H1 (cell line): ENCODE measurements at regions not wholly inside any gene's neighbourhood (a gene's known extent, or its start where the extent isn't known, plus 50 kb on each side); places are given as distances from the start of the nearest gene placed in this dataset.

Experiments
- CTCF ChIA-PET: fragments of 300-600 bp; sonication (Branson Sonifier 250); formaldehyde crosslinking; loops from one replicate; lab custom pipeline; 2021; ENCODE audit not compliant: partially characterized antibody; lab: Charles Lee
- POLR2A ChIA-PET: fragments of 300-600 bp; sonication (Branson Sonifier 250); formaldehyde crosslinking; loops from one replicate; lab custom pipeline; 2021; ENCODE audit warnings: inconsistent platforms; ENCODE audit not compliant: partially characterized antibody; lab: Charles Lee
- DNase-seq, 2 experiments: peaks; one replicate each; pipeline versions ENCODE4 v3.0.0 to v3.0.0-alpha.2; 2010 to 2022; ENCODE audit warnings: low spot score in 2 of 2, low read depth in 1 of 2, mixed read lengths in 1 of 2
- FAIRE-seq: peaks from 2 replicates; lab custom pipeline; 2011; peaks lifted over from hg19 to GRCh38; lab: Jason Lieb, UNC
- H2AFZ ChIP-seq: 2 replicates; pipeline ENCODE4 v1.8.1; 2012; ENCODE audit warnings: low read length, inconsistent platforms
- H2AK5ac ChIP-seq: 2 replicates; pipeline ENCODE4 v1.6.1; 2013; ENCODE audit warnings: low read depth, low read length
- H2BK120ac ChIP-seq: replicated peaks from 2 replicates; pipeline ENCODE3; 2013; ENCODE audit warnings: low read depth, low read length, inconsistent platforms
- H2BK12ac ChIP-seq: 2 replicates; pipeline ENCODE4 v1.6.1; 2013; ENCODE audit warnings: low read depth, low read length
- H2BK15ac ChIP-seq: 2 replicates; pipeline ENCODE4 v1.6.1; 2013; ENCODE audit warnings: low read length
- H2BK20ac ChIP-seq: 2 replicates; pipeline ENCODE4 v1.6.1; 2013; ENCODE audit warnings: low read length
- H2BK5ac ChIP-seq: 2 replicates; pipeline ENCODE4 v1.6.1; 2013; ENCODE audit warnings: low read depth, low read length
- H3K14ac ChIP-seq: 2 replicates; pipeline ENCODE4 v1.6.1; 2013; ENCODE audit warnings: inconsistent platforms; ENCODE audit not compliant: insufficient read length
- H3K18ac ChIP-seq: 2 replicates; pipeline ENCODE4 v1.6.1; 2013; ENCODE audit warnings: low read length; ENCODE audit errors: extremely low read depth
- H3K23ac ChIP-seq: 2 replicates; pipeline ENCODE4 v1.6.1; 2013; ENCODE audit warnings: inconsistent platforms; ENCODE audit not compliant: insufficient read length
- H3K23me2 ChIP-seq: 2 replicates; pipeline ENCODE4 v1.6.1; 2013; ENCODE audit warnings: low read depth, low read length
- H3K27ac ChIP-seq: 2 replicates; pipeline ENCODE4 v1.6.1; 2011; ENCODE audit warnings: low read depth, low read length, inconsistent platforms
- H3K27me3 ChIP-seq, 4 experiments: replicated peaks in 1 of 4; 1 replicate in 1 of 4; 2 replicates in 3 of 4; pipeline versions ENCODE4 v1.6.1 to v1.8.1; 2011 to 2013; ENCODE audit warnings: low read length in 3 of 4, mild to moderate bottlenecking in 3 of 4, inconsistent platforms in 2 of 4, mixed read lengths in 2 of 4, moderate library complexity in 1 of 4; ENCODE audit not compliant: control insufficient read depth in 3 of 4, insufficient read depth in 3 of 4; ENCODE audit errors: extremely low read depth in 1 of 4
- H3K36me3 ChIP-seq, 4 experiments: 2 replicates each; pipeline versions ENCODE4 v1.6.1 to v1.8.1; 2011 to 2013; ENCODE audit warnings: mild to moderate bottlenecking in 4 of 4, low read length in 3 of 4, moderate library complexity in 2 of 4, control low read depth in 1 of 4, inconsistent platforms in 1 of 4; ENCODE audit not compliant: insufficient read depth in 4 of 4, control insufficient read depth in 2 of 4
- H3K4ac ChIP-seq: replicated peaks from 2 replicates; pipeline ENCODE3; 2013; ENCODE audit warnings: low read length, low read depth, mixed read lengths, inconsistent platforms; ENCODE audit not compliant: insufficient read length
- H3K4me1 ChIP-seq, 4 experiments: replicated peaks in 1 of 4; 1 replicate in 1 of 4; 2 replicates in 3 of 4; pipeline versions ENCODE4 v1.6.1 to v1.8.1; 2011 to 2013; ENCODE audit warnings: low read length in 3 of 4, inconsistent platforms in 2 of 4, mixed read lengths in 1 of 4; ENCODE audit not compliant: insufficient read depth in 4 of 4, control insufficient read depth in 3 of 4
- H3K4me2 ChIP-seq, 2 experiments: 2 replicates each; pipeline versions ENCODE4 v1.6.1 to v1.8.1; 2011 to 2013; ENCODE audit warnings: low read depth in 2 of 2, low read length in 2 of 2, control low read depth in 1 of 2, inconsistent platforms in 1 of 2, mild to moderate bottlenecking in 1 of 2; ENCODE audit not compliant: insufficient read depth in 1 of 2
- H3K4me3 ChIP-seq, 4 experiments: fragments of 200-600, 300-600 bp in 1 of 4; sonication (generic), shearing (Covaris generic), sonication (Bioruptor Twin) in 1 of 4; 2 replicates each; pipeline versions ENCODE4 v1.5.1 to v1.8.1; 2011 to 2016; ENCODE audit warnings: low read length in 4 of 4, low read depth in 3 of 4, control low read depth in 2 of 4, inconsistent platforms in 2 of 4, mild to moderate bottlenecking in 2 of 4, mixed read lengths in 1 of 4, moderate library complexity in 1 of 4; ENCODE audit not compliant: insufficient read depth in 2 of 4; ENCODE audit errors: extremely low read depth in 1 of 4
- H3K56ac ChIP-seq: replicated peaks from 2 replicates; pipeline ENCODE3; 2013; ENCODE audit warnings: low read depth, mild to moderate bottlenecking, mixed read lengths, low read length, inconsistent platforms; ENCODE audit not compliant: insufficient read length
- H3K79me1 ChIP-seq: 2 replicates; pipeline ENCODE4 v1.6.1; 2013; ENCODE audit warnings: low read depth, low read length, control low read depth
- H3K79me2 ChIP-seq, 2 experiments: 2 replicates each; pipeline versions ENCODE4 v1.6.1 to v1.8.1; 2012 to 2013; ENCODE audit warnings: low read length in 2 of 2, mild to moderate bottlenecking in 2 of 2, inconsistent platforms in 1 of 2; ENCODE audit not compliant: insufficient read depth in 2 of 2, control insufficient read depth in 1 of 2
- H3K9ac ChIP-seq, 4 experiments: replicated peaks in 1 of 4; 1 replicate in 1 of 4; 2 replicates in 3 of 4; pipeline versions ENCODE4 v1.6.1 to v1.8.1; 2011 to 2013; ENCODE audit warnings: low read depth in 3 of 4, low read length in 3 of 4, control low read depth in 2 of 4, mild to moderate bottlenecking in 2 of 4, moderate library complexity in 2 of 4, inconsistent platforms in 1 of 4; ENCODE audit errors: extremely low read depth in 1 of 4
- H3K9me3 ChIP-seq, 2 experiments: 2 replicates each; pipeline versions ENCODE4 v1.6.1 to v1.8.1; 2012 to 2013; ENCODE audit warnings: mild to moderate bottlenecking in 2 of 2, moderate library complexity in 2 of 2, control low read depth in 1 of 2, inconsistent platforms in 1 of 2, low read depth in 1 of 2, low read length in 1 of 2, mixed read lengths in 1 of 2; ENCODE audit not compliant: insufficient read depth in 2 of 2
- H4K20me1 ChIP-seq, 2 experiments: replicated peaks in 1 of 2; 2 replicates each; pipeline versions ENCODE3 to v1.8.1; 2011 to 2013; ENCODE audit warnings: inconsistent platforms in 2 of 2, low read length in 2 of 2, mild to moderate bottlenecking in 1 of 2; ENCODE audit not compliant: insufficient read depth in 2 of 2, control insufficient read depth in 1 of 2
- H4K5ac ChIP-seq: 2 replicates; pipeline ENCODE4 v1.6.1; 2013; ENCODE audit warnings: low read length, low read depth, mixed read lengths, inconsistent platforms; ENCODE audit not compliant: insufficient read length
- H4K8ac ChIP-seq: 2 replicates; pipeline ENCODE4 v1.8.0; 2013; ENCODE audit warnings: mild to moderate bottlenecking, moderate library complexity, low read length, inconsistent platforms; ENCODE audit not compliant: insufficient read depth; ENCODE audit errors: extremely low read depth
- H4K91ac ChIP-seq: replicated peaks from 2 replicates; pipeline ENCODE3; 2013; ENCODE audit warnings: low read length, mixed read lengths, inconsistent platforms; ENCODE audit not compliant: insufficient read length
- ASH2L ChIP-seq: fragments of 200-600, 300-600 bp; sonication (generic); IDR thresholded peaks from one replicate; pipeline ENCODE4 v1.7.1; 2017; ENCODE audit warnings: low read length
- BACH1 ChIP-seq: IDR thresholded peaks from 2 replicates; pipeline ENCODE4 v1.6.1; 2012; ENCODE audit warnings: low read length, improper control_type of control experiment
- EP300 ChIP-seq, 2 experiments: IDR thresholded peaks; 1 replicate in 1 of 2; 2 replicates in 1 of 2; pipeline ENCODE4 v1.6.1; 2011 to 2012; ENCODE audit warnings: low read depth in 2 of 2, low read length in 2 of 2, mild to moderate bottlenecking in 2 of 2, borderline replicate concordance in 1 of 2, inconsistent platforms in 1 of 2, moderate library complexity in 1 of 2
- KDM4A ChIP-seq: IDR thresholded peaks from one replicate; pipeline ENCODE4 v1.7.1; 2012; ENCODE audit warnings: low read depth, mild to moderate bottlenecking, moderate library complexity, low read length, inconsistent platforms; ENCODE audit not compliant: severe bottlenecking
- SAP30 ChIP-seq: fragments of 300-600 bp; sonication (generic); IDR thresholded peaks from 2 replicates; pipeline ENCODE4 v1.7.1; 2012; ENCODE audit warnings: low read length, moderate library complexity, mild to moderate bottlenecking, inconsistent platforms; ENCODE audit not compliant: insufficient read depth, insufficient replicate concordance
- SIN3A ChIP-seq, 2 experiments: IDR thresholded peaks in 1 of 2; conservative IDR thresholded peaks in 1 of 2; 2 replicates each; pipeline ENCODE4 v1.6.1; 2011 to 2012; ENCODE audit warnings: low read length in 2 of 2, improper control_type of control experiment in 1 of 2, low read depth in 1 of 2, mild to moderate bottlenecking in 1 of 2
- SIX5 ChIP-seq: IDR thresholded peaks from 2 replicates; pipeline ENCODE4 v1.6.1; 2011; ENCODE audit warnings: mild to moderate bottlenecking, low read depth, low read length
- SP1 ChIP-seq: IDR thresholded peaks from 2 replicates; pipeline ENCODE4 v1.6.1; 2011; ENCODE audit warnings: low read depth, low read length
- SUZ12 ChIP-seq: fragments of 200-600 bp; sonication (generic); IDR thresholded peaks from 2 replicates; pipeline ENCODE4 v1.6.1; 2012; ENCODE audit warnings: mild to moderate bottlenecking, inconsistent platforms, low read length, moderate library complexity, mixed read lengths
- TAF1 ChIP-seq: IDR thresholded peaks from 2 replicates; pipeline ENCODE4 v1.6.1; 2011; ENCODE audit warnings: mild to moderate bottlenecking, low read depth, low read length
- ZNF274 ChIP-seq: IDR thresholded peaks from 2 replicates; pipeline ENCODE4 v1.7.0; 2012; ENCODE audit warnings: low read length, borderline replicate concordance; ENCODE audit errors: extremely low read depth
- WGBS, 2 experiments: shearing (Covaris generic) in 1 of 2; methylation state at CpG; one replicate each; pipeline versions ENCODE4 v1.1.6 to v1.1.7; 2013 to 2015; ENCODE audit warnings: low lambda C conversion rate in 2 of 2, mixed read lengths in 2 of 2, inconsistent platforms in 1 of 2, low coverage in 1 of 2, missing lambda C conversion rate in 1 of 2; ENCODE audit not compliant: insufficient replicate concordance in 2 of 2, insufficient coverage in 1 of 2, insufficient read length in 1 of 2; ENCODE audit errors: extremely low coverage in 1 of 2, missing lambda C conversion rate in 1 of 2; 5-methylcytosine and 5-hydroxymethylcytosine counted together
- TF ChIP-seq, protein P1 (sequence below): IDR thresholded peaks from 2 replicates; pipeline ENCODE4 v1.6.1; 2012; ENCODE audit warnings: inconsistent platforms

DNA sequence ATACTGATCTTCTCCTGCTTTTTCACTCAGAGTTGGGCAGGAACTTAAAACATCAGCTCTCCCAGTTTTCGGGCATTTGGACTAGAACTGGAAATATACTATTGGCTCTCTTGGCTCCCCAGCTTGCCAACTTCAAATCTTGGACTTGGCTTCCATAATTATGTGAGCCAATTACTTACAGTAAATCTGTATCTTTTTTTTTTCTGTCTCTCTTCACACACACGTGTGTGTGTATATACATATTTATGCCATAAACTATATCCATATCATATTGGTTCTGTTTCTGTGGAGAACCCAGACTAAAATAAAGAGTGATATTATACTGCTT, 379.6 kb upstream of the PRR16 start:
- ChIA-PET CTCF (interaction anchor here (0.7 to 1.3 kb wide), 2 partner anchors 55 to 213 kb away, joined by 3 read pairs; no protein-coding TSS in a partner anchor), POLR2A (no interaction called here)
- no peak overlapping the region for H4K5ac ChIP-seq
- H3K14ac ChIP-seq = no peak overlapping the region
- H3K56ac ChIP-seq = no peak overlapping the region
- no peaks in the 10 kb centered on the region for H3K4me1 ChIP-seq
- no peaks in the 10 kb centered on the region for H3K79me2 ChIP-seq
- H3K79me1 ChIP-seq = no peaks in the 10 kb centered on the region
- no peak overlapping the region for H2AFZ ChIP-seq
- H3K23ac ChIP-seq = no peak overlapping the region
- no peak overlapping the region for H3K4me3 ChIP-seq
- no peak overlapping the region for H2BK120ac ChIP-seq
- no peaks in the 10 kb centered on the region for H3K23me2 ChIP-seq
- H3K27ac ChIP-seq = no peak overlapping the region
- DNase-seq = no peak
- H4K91ac ChIP-seq = no peak overlapping the region
- WGBS, 2 experiments = 93% methylated on average over 2 of the region's 2 CpGs; no CpG with 5 or more reads in 1 of the 2 experiments
- no peak overlapping the region for H2BK5ac ChIP-seq
- no peak overlapping the region for H3K4ac ChIP-seq
- no peaks in the 10 kb centered on the region for H4K20me1 ChIP-seq
- H2AK5ac ChIP-seq = no peak overlapping the region
- no peak overlapping the region for H4K8ac ChIP-seq
- H2BK15ac ChIP-seq = no peak overlapping the region
- no peaks in the 10 kb centered on the region for H3K9me3 ChIP-seq
- no peak overlapping the region for H2BK20ac ChIP-seq
- no peaks in the 10 kb centered on the region for H3K27me3 ChIP-seq
- H3K9ac ChIP-seq = no peak overlapping the region
- H3K4me2 ChIP-seq = no peak overlapping the region
- no peak for FAIRE-seq
- H3K36me3 ChIP-seq = no peaks in the 10 kb centered on the region
- no peak overlapping the region for H3K18ac ChIP-seq
- no peak overlapping the region for H2BK12ac ChIP-seq
- TF ChIP-seq, protein P1, sequence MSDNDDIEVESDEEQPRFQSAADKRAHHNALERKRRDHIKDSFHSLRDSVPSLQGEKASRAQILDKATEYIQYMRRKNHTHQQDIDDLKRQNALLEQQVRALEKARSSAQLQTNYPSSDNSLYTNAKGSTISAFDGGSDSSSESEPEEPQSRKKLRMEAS = no peak
- TF ChIP-seq TAF1 = no peak
- TF ChIP-seq EP300 (IDR thresholded peaks at IDR 0.05; ENCODE audit: borderline replicate concordance in 1 of 2, low read depth in 2 of 2, low read length in 2 of 2) = no peak
- TF ChIP-seq SUZ12 = no peak
- TF ChIP-seq KDM4A = no peak
- no peak for TF ChIP-seq SIX5
- no peak for TF ChIP-seq SAP30
- no peak for TF ChIP-seq ZNF274
- no peak for TF ChIP-seq SIN3A (conservative IDR thresholded peaks at IDR 0.05 in 1 of 2, IDR thresholded peaks at IDR 0.05 in 1 of 2; ENCODE audit: low read depth in 1 of 2, low read length in 2 of 2)
- TF ChIP-seq SP1 = no peak
- TF ChIP-seq ASH2L = no peak
- TF ChIP-seq BACH1 = no peak
